H1 (cell line): ENCODE measurements at regions not wholly inside any gene's neighbourhood (a gene's known extent, or its start where the extent isn't known, plus 50 kb on each side); places are given as distances from the start of the nearest gene placed in this dataset.

Experiments
- CTCF ChIA-PET: fragments of 300-600 bp; sonication (Branson Sonifier 250); formaldehyde crosslinking; loops from one replicate; lab custom pipeline; 2021; ENCODE audit not compliant: partially characterized antibody; lab: Charles Lee
- POLR2A ChIA-PET: fragments of 300-600 bp; sonication (Branson Sonifier 250); formaldehyde crosslinking; loops from one replicate; lab custom pipeline; 2021; ENCODE audit warnings: inconsistent platforms; ENCODE audit not compliant: partially characterized antibody; lab: Charles Lee
- DNase-seq, 2 experiments: peaks; one replicate each; pipeline versions ENCODE4 v3.0.0 to v3.0.0-alpha.2; 2010 to 2022; ENCODE audit warnings: low spot score in 2 of 2, low read depth in 1 of 2, mixed read lengths in 1 of 2
- FAIRE-seq: peaks from 2 replicates; lab custom pipeline; 2011; peaks lifted over from hg19 to GRCh38; lab: Jason Lieb, UNC
- H2AFZ ChIP-seq: 2 replicates; pipeline ENCODE4 v1.8.1; 2012; ENCODE audit warnings: low read length, inconsistent platforms
- H2AK5ac ChIP-seq: 2 replicates; pipeline ENCODE4 v1.6.1; 2013; ENCODE audit warnings: low read depth, low read length
- H2BK120ac ChIP-seq: replicated peaks from 2 replicates; pipeline ENCODE3; 2013; ENCODE audit warnings: low read depth, low read length, inconsistent platforms
- H2BK12ac ChIP-seq: 2 replicates; pipeline ENCODE4 v1.6.1; 2013; ENCODE audit warnings: low read depth, low read length
- H2BK15ac ChIP-seq: 2 replicates; pipeline ENCODE4 v1.6.1; 2013; ENCODE audit warnings: low read length
- H2BK20ac ChIP-seq: 2 replicates; pipeline ENCODE4 v1.6.1; 2013; ENCODE audit warnings: low read length
- H2BK5ac ChIP-seq: 2 replicates; pipeline ENCODE4 v1.6.1; 2013; ENCODE audit warnings: low read depth, low read length
- H3K14ac ChIP-seq: 2 replicates; pipeline ENCODE4 v1.6.1; 2013; ENCODE audit warnings: inconsistent platforms; ENCODE audit not compliant: insufficient read length
- H3K18ac ChIP-seq: 2 replicates; pipeline ENCODE4 v1.6.1; 2013; ENCODE audit warnings: low read length; ENCODE audit errors: extremely low read depth
- H3K23ac ChIP-seq: 2 replicates; pipeline ENCODE4 v1.6.1; 2013; ENCODE audit warnings: inconsistent platforms; ENCODE audit not compliant: insufficient read length
- H3K23me2 ChIP-seq: 2 replicates; pipeline ENCODE4 v1.6.1; 2013; ENCODE audit warnings: low read depth, low read length
- H3K27ac ChIP-seq: 2 replicates; pipeline ENCODE4 v1.6.1; 2011; ENCODE audit warnings: low read depth, low read length, inconsistent platforms
- H3K27me3 ChIP-seq, 4 experiments: replicated peaks in 1 of 4; 1 replicate in 1 of 4; 2 replicates in 3 of 4; pipeline versions ENCODE4 v1.6.1 to v1.8.1; 2011 to 2013; ENCODE audit warnings: low read length in 3 of 4, mild to moderate bottlenecking in 3 of 4, inconsistent platforms in 2 of 4, mixed read lengths in 2 of 4, moderate library complexity in 1 of 4; ENCODE audit not compliant: control insufficient read depth in 3 of 4, insufficient read depth in 3 of 4; ENCODE audit errors: extremely low read depth in 1 of 4
- H3K36me3 ChIP-seq, 4 experiments: 2 replicates each; pipeline versions ENCODE4 v1.6.1 to v1.8.1; 2011 to 2013; ENCODE audit warnings: mild to moderate bottlenecking in 4 of 4, low read length in 3 of 4, moderate library complexity in 2 of 4, control low read depth in 1 of 4, inconsistent platforms in 1 of 4; ENCODE audit not compliant: insufficient read depth in 4 of 4, control insufficient read depth in 2 of 4
- H3K4ac ChIP-seq: replicated peaks from 2 replicates; pipeline ENCODE3; 2013; ENCODE audit warnings: low read length, low read depth, mixed read lengths, inconsistent platforms; ENCODE audit not compliant: insufficient read length
- H3K4me1 ChIP-seq, 4 experiments: replicated peaks in 1 of 4; 1 replicate in 1 of 4; 2 replicates in 3 of 4; pipeline versions ENCODE4 v1.6.1 to v1.8.1; 2011 to 2013; ENCODE audit warnings: low read length in 3 of 4, inconsistent platforms in 2 of 4, mixed read lengths in 1 of 4; ENCODE audit not compliant: insufficient read depth in 4 of 4, control insufficient read depth in 3 of 4
- H3K4me2 ChIP-seq, 2 experiments: 2 replicates each; pipeline versions ENCODE4 v1.6.1 to v1.8.1; 2011 to 2013; ENCODE audit warnings: low read depth in 2 of 2, low read length in 2 of 2, control low read depth in 1 of 2, inconsistent platforms in 1 of 2, mild to moderate bottlenecking in 1 of 2; ENCODE audit not compliant: insufficient read depth in 1 of 2
- H3K4me3 ChIP-seq, 4 experiments: fragments of 200-600, 300-600 bp in 1 of 4; sonication (generic), shearing (Covaris generic), sonication (Bioruptor Twin) in 1 of 4; 2 replicates each; pipeline versions ENCODE4 v1.5.1 to v1.8.1; 2011 to 2016; ENCODE audit warnings: low read length in 4 of 4, low read depth in 3 of 4, control low read depth in 2 of 4, inconsistent platforms in 2 of 4, mild to moderate bottlenecking in 2 of 4, mixed read lengths in 1 of 4, moderate library complexity in 1 of 4; ENCODE audit not compliant: insufficient read depth in 2 of 4; ENCODE audit errors: extremely low read depth in 1 of 4
- H3K56ac ChIP-seq: replicated peaks from 2 replicates; pipeline ENCODE3; 2013; ENCODE audit warnings: low read depth, mild to moderate bottlenecking, mixed read lengths, low read length, inconsistent platforms; ENCODE audit not compliant: insufficient read length
- H3K79me1 ChIP-seq: 2 replicates; pipeline ENCODE4 v1.6.1; 2013; ENCODE audit warnings: low read depth, low read length, control low read depth
- H3K79me2 ChIP-seq, 2 experiments: 2 replicates each; pipeline versions ENCODE4 v1.6.1 to v1.8.1; 2012 to 2013; ENCODE audit warnings: low read length in 2 of 2, mild to moderate bottlenecking in 2 of 2, inconsistent platforms in 1 of 2; ENCODE audit not compliant: insufficient read depth in 2 of 2, control insufficient read depth in 1 of 2
- H3K9ac ChIP-seq, 4 experiments: replicated peaks in 1 of 4; 1 replicate in 1 of 4; 2 replicates in 3 of 4; pipeline versions ENCODE4 v1.6.1 to v1.8.1; 2011 to 2013; ENCODE audit warnings: low read depth in 3 of 4, low read length in 3 of 4, control low read depth in 2 of 4, mild to moderate bottlenecking in 2 of 4, moderate library complexity in 2 of 4, inconsistent platforms in 1 of 4; ENCODE audit errors: extremely low read depth in 1 of 4
- H3K9me3 ChIP-seq, 2 experiments: 2 replicates each; pipeline versions ENCODE4 v1.6.1 to v1.8.1; 2012 to 2013; ENCODE audit warnings: mild to moderate bottlenecking in 2 of 2, moderate library complexity in 2 of 2, control low read depth in 1 of 2, inconsistent platforms in 1 of 2, low read depth in 1 of 2, low read length in 1 of 2, mixed read lengths in 1 of 2; ENCODE audit not compliant: insufficient read depth in 2 of 2
- H4K20me1 ChIP-seq, 2 experiments: replicated peaks in 1 of 2; 2 replicates each; pipeline versions ENCODE3 to v1.8.1; 2011 to 2013; ENCODE audit warnings: inconsistent platforms in 2 of 2, low read length in 2 of 2, mild to moderate bottlenecking in 1 of 2; ENCODE audit not compliant: insufficient read depth in 2 of 2, control insufficient read depth in 1 of 2
- H4K5ac ChIP-seq: 2 replicates; pipeline ENCODE4 v1.6.1; 2013; ENCODE audit warnings: low read length, low read depth, mixed read lengths, inconsistent platforms; ENCODE audit not compliant: insufficient read length
- H4K8ac ChIP-seq: 2 replicates; pipeline ENCODE4 v1.8.0; 2013; ENCODE audit warnings: mild to moderate bottlenecking, moderate library complexity, low read length, inconsistent platforms; ENCODE audit not compliant: insufficient read depth; ENCODE audit errors: extremely low read depth
- H4K91ac ChIP-seq: replicated peaks from 2 replicates; pipeline ENCODE3; 2013; ENCODE audit warnings: low read length, mixed read lengths, inconsistent platforms; ENCODE audit not compliant: insufficient read length
- ASH2L ChIP-seq: fragments of 200-600, 300-600 bp; sonication (generic); IDR thresholded peaks from one replicate; pipeline ENCODE4 v1.7.1; 2017; ENCODE audit warnings: low read length
- BACH1 ChIP-seq: IDR thresholded peaks from 2 replicates; pipeline ENCODE4 v1.6.1; 2012; ENCODE audit warnings: low read length, improper control_type of control experiment
- CBX5 ChIP-seq: fragments of 300-800, 300-1000 bp; sonication (generic); IDR thresholded peaks from 2 replicates; pipeline ENCODE4 v1.7.1; 2016; ENCODE audit warnings: antibody characterized with exemption, low read length, low read depth
- CEBPB ChIP-seq: IDR thresholded peaks from 2 replicates; pipeline ENCODE4 v1.6.1; 2012; ENCODE audit warnings: low read depth, low read length
- CREB1 ChIP-seq: IDR thresholded peaks from 2 replicates; pipeline ENCODE4 v1.6.1; 2012; ENCODE audit warnings: inconsistent platforms
- EGR1 ChIP-seq: IDR thresholded peaks from 2 replicates; pipeline ENCODE4 v1.6.1; 2011; ENCODE audit warnings: low read depth, low read length, borderline replicate concordance
- GTF2F1 ChIP-seq: IDR thresholded peaks from 2 replicates; pipeline ENCODE4 v1.6.1; 2012; ENCODE audit warnings: low read depth, low read length, improper control_type of control experiment, borderline replicate concordance
- MAX ChIP-seq: IDR thresholded peaks from 2 replicates; pipeline ENCODE4 v1.6.1; 2012; ENCODE audit warnings: inconsistent platforms
- PHF8 ChIP-seq: fragments of 200-600 bp; sonication (generic); conservative IDR thresholded peaks from 2 replicates; pipeline ENCODE4 v1.7.1; 2012; ENCODE audit warnings: low read depth, mild to moderate bottlenecking, inconsistent platforms, low read length, moderate library complexity
- SIRT6 ChIP-seq: IDR thresholded peaks from one replicate; pipeline ENCODE4 v1.7.1; 2012; ENCODE audit warnings: low read length, inconsistent platforms
- SIX5 ChIP-seq: IDR thresholded peaks from 2 replicates; pipeline ENCODE4 v1.6.1; 2011; ENCODE audit warnings: mild to moderate bottlenecking, low read depth, low read length
- SUZ12 ChIP-seq: fragments of 200-600 bp; sonication (generic); IDR thresholded peaks from 2 replicates; pipeline ENCODE4 v1.6.1; 2012; ENCODE audit warnings: mild to moderate bottlenecking, inconsistent platforms, low read length, moderate library complexity, mixed read lengths
- TBP ChIP-seq: IDR thresholded peaks from 2 replicates; pipeline ENCODE4 v1.6.1; 2011; ENCODE audit warnings: low read depth, low read length, improper control_type of control experiment
- TCF12 ChIP-seq: IDR thresholded peaks from 2 replicates; pipeline ENCODE4 v1.6.1; 2011; ENCODE audit warnings: low read depth, mild to moderate bottlenecking, low read length
- YY1 ChIP-seq: IDR thresholded peaks from 2 replicates; pipeline ENCODE4 v1.6.1; 2011; ENCODE audit warnings: low read depth, mild to moderate bottlenecking, low read length
- WGBS, 2 experiments: shearing (Covaris generic) in 1 of 2; methylation state at CpG; one replicate each; pipeline versions ENCODE4 v1.1.6 to v1.1.7; 2013 to 2015; ENCODE audit warnings: low lambda C conversion rate in 2 of 2, mixed read lengths in 2 of 2, inconsistent platforms in 1 of 2, low coverage in 1 of 2, missing lambda C conversion rate in 1 of 2; ENCODE audit not compliant: insufficient replicate concordance in 2 of 2, insufficient coverage in 1 of 2, insufficient read length in 1 of 2; ENCODE audit errors: extremely low coverage in 1 of 2, missing lambda C conversion rate in 1 of 2; 5-methylcytosine and 5-hydroxymethylcytosine counted together

DNA sequence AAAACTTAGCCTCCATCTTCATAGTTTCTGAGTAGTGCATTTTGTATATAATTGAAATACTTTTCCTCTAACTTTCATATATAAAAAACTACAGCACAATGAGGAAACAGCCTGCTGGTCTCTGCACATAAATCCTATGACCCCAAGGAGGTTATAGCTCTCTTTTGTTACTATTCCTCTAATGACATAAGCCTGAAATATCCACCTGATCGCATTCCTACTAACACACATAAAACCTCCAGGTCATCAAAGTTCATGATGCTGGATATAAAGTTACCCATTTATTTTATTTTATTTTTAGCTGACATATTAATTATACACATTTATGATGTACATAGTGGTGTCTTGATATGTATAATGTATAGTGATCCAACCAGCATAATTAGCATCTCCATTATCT, 1042.0 kb upstream of the B3GALT2 start:
- FAIRE-seq = no peak
- H3K4ac ChIP-seq = no peak overlapping the region
- no peak overlapping the region for H3K4me3 ChIP-seq
- H3K23me2 ChIP-seq = no peaks in the 10 kb centered on the region
- H3K27me3 ChIP-seq = no peaks in the 10 kb centered on the region
- ChIA-PET CTCF (interaction anchor here (1.0 kb wide), 1 partner anchor 12 kb away, joined by 3 read pairs; no protein-coding TSS in a partner anchor), POLR2A (no interaction called here)
- no peak overlapping the region for H2AK5ac ChIP-seq
- no peak overlapping the region for H3K18ac ChIP-seq
- no peaks in the 10 kb centered on the region for H3K79me1 ChIP-seq
- no peak for DNase-seq
- no peak overlapping the region for H2BK20ac ChIP-seq
- H4K8ac ChIP-seq = no peak overlapping the region
- no peak overlapping the region for H3K14ac ChIP-seq
- no peak overlapping the region for H3K27ac ChIP-seq
- no peak overlapping the region for H3K9ac ChIP-seq
- no peak overlapping the region for H2AFZ ChIP-seq
- H2BK5ac ChIP-seq = no peak overlapping the region
- H3K9me3 ChIP-seq = no peaks in the 10 kb centered on the region
- WGBS, 2 experiments = 96% methylated on average over 1 of the region's 1 CpG; no CpG with 5 or more reads in 1 of the 2 experiments
- no peaks in the 10 kb centered on the region for H3K36me3 ChIP-seq
- no peak overlapping the region for H4K5ac ChIP-seq
- H4K20me1 ChIP-seq = no peaks in the 10 kb centered on the region
- no peak overlapping the region for H3K23ac ChIP-seq
- H2BK15ac ChIP-seq = no peak overlapping the region
- H4K91ac ChIP-seq = no peak overlapping the region
- H3K4me2 ChIP-seq = no peak overlapping the region
- no peaks in the 10 kb centered on the region for H3K79me2 ChIP-seq
- no peaks in the 10 kb centered on the region for H3K4me1 ChIP-seq
- H3K56ac ChIP-seq = no peak overlapping the region
- H2BK120ac ChIP-seq = no peak overlapping the region
- no peak overlapping the region for H2BK12ac ChIP-seq
- TF ChIP-seq EGR1 = no peak
- no peak for TF ChIP-seq MAX
- no peak for TF ChIP-seq TBP
- TF ChIP-seq BACH1 = no peak
- no peak for TF ChIP-seq TCF12
- TF ChIP-seq YY1 = no peak
- TF ChIP-seq CREB1 = no peak
- TF ChIP-seq ASH2L = no peak
- no peak for TF ChIP-seq GTF2F1
- TF ChIP-seq SUZ12 = no peak
- no peak for TF ChIP-seq CEBPB
- TF ChIP-seq CBX5 = no peak
- TF ChIP-seq PHF8 = no peak
- no peak for TF ChIP-seq SIRT6
- no peak for TF ChIP-seq SIX5
